ENCODE measurements at regions not wholly inside any gene's neighbourhood (a gene's known extent, or its start where the extent isn't known, plus 50 kb on each side); places are given as distances from the start of the nearest gene placed in this dataset.
"Not testable (repeated sequence)": the region's sequence is repeated elsewhere in the genome, so short reads cannot be mapped to it uniquely, and the experiment has no call there.

GRCh38 chr6:5837323-5837722 is 169.4 kb downstream of the NRN1 start:
- no peak for DNase-seq
- H3K4me3 Mint-ChIP-seq = no peak overlapping the region
- Histone ChIP-seq H3T11ph (ENCODE audit: low read length) (no peak overlapping the region), H3K9ac (ENCODE audit: extremely low read depth, insufficient read length, low read length) (no peak overlapping the region), H2BK20ac (ENCODE audit: low read depth, low read length, poor library complexity, severe bottlenecking) (no peak overlapping the region), H2BK5ac (ENCODE audit: insufficient read length, low read length) (no peak overlapping the region), H2BK12ac (ENCODE audit: insufficient read length, low read depth, low read length) (no peak overlapping the region), H3K23me2 (ENCODE audit: insufficient read length, low read depth, low read length, poor library complexity, severe bottlenecking) (no peaks in the 10 kb centered on the region), H3K4me1 (ENCODE audit: insufficient read depth, low read length) (no peaks in the 10 kb centered on the region), H3K27me3 (ENCODE audit: insufficient read depth, low read length) (no peaks in the 10 kb centered on the region; the same call in 1 of the 2 replicates), H2AK5ac (ENCODE audit: insufficient read length, low read length) (no peak overlapping the region), H4K91ac (ENCODE audit: insufficient read length, low read depth, low read length) (no peak overlapping the region), H3K79me2 (ENCODE audit: insufficient read depth, low read length) (no peaks in the 10 kb centered on the region), H2AFZ (ENCODE audit: low read length) (no peak overlapping the region), H3K4ac (ENCODE audit: low read depth, low read length) (no peak overlapping the region), H3K4me2 (ENCODE audit: insufficient read depth, insufficient read length, low read length) (no peak overlapping the region), H3K18ac (ENCODE audit: insufficient read length, low read depth, low read length) (no peak overlapping the region), H4K5ac (ENCODE audit: insufficient read length, low read depth, low read length) (no peak overlapping the region), H2BK120ac (ENCODE audit: low read depth, low read length, poor library complexity, severe bottlenecking) (no peak overlapping the region), H3K14ac (ENCODE audit: insufficient read depth, low read length) (no peak overlapping the region), H3K9me3 (ENCODE audit: control insufficient read depth, low read depth, low read length) (no peaks in the 10 kb centered on the region), H2BK15ac (ENCODE audit: low read depth, low read length) (no peak overlapping the region), H3K23ac (ENCODE audit: insufficient read length, low read depth, low read length) (no peak overlapping the region), H4K8ac (replicated peaks; ENCODE audit: insufficient read length, low read depth, low read length) (no peak overlapping the region), H4K20me1 (ENCODE audit: control insufficient read depth, insufficient read depth, insufficient read length) (no peaks in the 10 kb centered on the region), H3K27ac (ENCODE audit: insufficient read length, low read depth, low read length) (no peak overlapping the region), H3K79me1 (ENCODE audit: insufficient read depth, low read depth, low read length, poor library complexity, severe bottlenecking) (no peaks in the 10 kb centered on the region), H3K56ac (ENCODE audit: insufficient read length, low read depth, low read length) (no peak overlapping the region)
- no peak overlapping the region for H3K27ac Mint-ChIP-seq
- H3K9me3 Mint-ChIP-seq = peaks cover 6 to 8% of the 10 kb centered on the region in 2 experiments; a peak in 3 of 5 replicates
- no peaks in the 10 kb centered on the region; a peak in 3 of 7 replicates for H3K36me3 Mint-ChIP-seq (ENCODE audit: insufficient read depth in 1 of 3, low read depth in 3 of 3)
- no CpG with 5 or more reads among the region's 9 CpGs for WGBS (ENCODE audit: extremely low coverage, insufficient read length, low lambda C conversion rate)
- TF ChIP-seq, protein P1, sequence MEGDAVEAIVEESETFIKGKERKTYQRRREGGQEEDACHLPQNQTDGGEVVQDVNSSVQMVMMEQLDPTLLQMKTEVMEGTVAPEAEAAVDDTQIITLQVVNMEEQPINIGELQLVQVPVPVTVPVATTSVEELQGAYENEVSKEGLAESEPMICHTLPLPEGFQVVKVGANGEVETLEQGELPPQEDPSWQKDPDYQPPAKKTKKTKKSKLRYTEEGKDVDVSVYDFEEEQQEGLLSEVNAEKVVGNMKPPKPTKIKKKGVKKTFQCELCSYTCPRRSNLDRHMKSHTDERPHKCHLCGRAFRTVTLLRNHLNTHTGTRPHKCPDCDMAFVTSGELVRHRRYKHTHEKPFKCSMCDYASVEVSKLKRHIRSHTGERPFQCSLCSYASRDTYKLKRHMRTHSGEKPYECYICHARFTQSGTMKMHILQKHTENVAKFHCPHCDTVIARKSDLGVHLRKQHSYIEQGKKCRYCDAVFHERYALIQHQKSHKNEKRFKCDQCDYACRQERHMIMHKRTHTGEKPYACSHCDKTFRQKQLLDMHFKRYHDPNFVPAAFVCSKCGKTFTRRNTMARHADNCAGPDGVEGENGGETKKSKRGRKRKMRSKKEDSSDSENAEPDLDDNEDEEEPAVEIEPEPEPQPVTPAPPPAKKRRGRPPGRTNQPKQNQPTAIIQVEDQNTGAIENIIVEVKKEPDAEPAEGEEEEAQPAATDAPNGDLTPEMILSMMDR (conservative IDR thresholded peaks at IDR 0.05) = no peak
- no peaks in the 10 kb centered on the region for H3K4me1 Mint-ChIP-seq
- H3K27me3 Mint-ChIP-seq (ENCODE audit: low read depth) = peaks cover 55% of the 10 kb centered on the region

DNA sequence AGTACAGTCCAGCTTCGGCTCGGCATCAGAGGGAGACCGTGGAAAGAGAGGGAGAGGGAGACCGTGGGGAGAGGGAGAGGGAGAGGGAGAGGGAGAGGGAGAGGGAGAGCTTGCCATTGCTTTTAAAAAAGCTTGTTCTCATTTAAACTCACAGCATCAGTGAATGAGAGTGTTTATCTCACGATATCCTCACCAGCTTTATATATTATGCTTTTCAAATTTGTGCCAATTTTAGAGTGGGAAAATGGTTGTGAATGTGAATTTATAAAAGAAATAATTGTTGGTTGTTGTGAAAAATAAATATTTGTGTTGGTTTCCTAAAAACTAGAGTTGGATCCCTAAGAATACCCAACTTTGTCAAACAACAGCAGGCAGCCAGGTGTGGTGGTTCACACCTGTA is 170.1 kb downstream of the NRN1 start:
- not testable (repeated sequence) for H4K8ac ChIP-seq (replicated peaks; ENCODE audit: insufficient read length, low read depth, low read length); H3K14ac ChIP-seq (ENCODE audit: insufficient read depth, low read length); H3K36me3 Mint-ChIP-seq (ENCODE audit: insufficient read depth in 1 of 3, low read depth in 3 of 3); H2BK120ac ChIP-seq (ENCODE audit: low read depth, low read length, poor library complexity, severe bottlenecking); H3K4me1 Mint-ChIP-seq; H4K20me1 ChIP-seq (ENCODE audit: control insufficient read depth, insufficient read depth, insufficient read length); H2BK5ac ChIP-seq (ENCODE audit: insufficient read length, low read length); H2BK15ac ChIP-seq (ENCODE audit: low read depth, low read length); H3T11ph ChIP-seq (ENCODE audit: low read length); H3K79me2 ChIP-seq (ENCODE audit: insufficient read depth, low read length); H3K27ac ChIP-seq (ENCODE audit: insufficient read length, low read depth, low read length); H3K4me1 ChIP-seq (ENCODE audit: insufficient read depth, low read length); H3K9me3 ChIP-seq (ENCODE audit: control insufficient read depth, low read depth, low read length); H2AFZ ChIP-seq (ENCODE audit: low read length); H2AK5ac ChIP-seq (ENCODE audit: insufficient read length, low read length); H3K9ac ChIP-seq (ENCODE audit: extremely low read depth, insufficient read length, low read length); H3K4me3 Mint-ChIP-seq; H3K4ac ChIP-seq (ENCODE audit: low read depth, low read length); H3K56ac ChIP-seq (ENCODE audit: insufficient read length, low read depth, low read length); H3K27ac Mint-ChIP-seq; H2BK12ac ChIP-seq (ENCODE audit: insufficient read length, low read depth, low read length); H3K23ac ChIP-seq (ENCODE audit: insufficient read length, low read depth, low read length); H2BK20ac ChIP-seq (ENCODE audit: low read depth, low read length, poor library complexity, severe bottlenecking); H3K27me3 ChIP-seq (ENCODE audit: insufficient read depth, low read length); H3K9me3 Mint-ChIP-seq; H4K5ac ChIP-seq (ENCODE audit: insufficient read length, low read depth, low read length); H3K18ac ChIP-seq (ENCODE audit: insufficient read length, low read depth, low read length); H3K23me2 ChIP-seq (ENCODE audit: insufficient read length, low read depth, low read length, poor library complexity, severe bottlenecking); H4K91ac ChIP-seq (ENCODE audit: insufficient read length, low read depth, low read length); H3K4me2 ChIP-seq (ENCODE audit: insufficient read depth, insufficient read length, low read length); H3K79me1 ChIP-seq (ENCODE audit: insufficient read depth, low read depth, low read length, poor library complexity, severe bottlenecking); DNase-seq
- peaks cover 50% of the 10 kb centered on the region for H3K27me3 Mint-ChIP-seq (ENCODE audit: low read depth)
- no CpG with 5 or more reads among the region's 5 CpGs for WGBS (ENCODE audit: extremely low coverage, insufficient read length, low lambda C conversion rate)
